ENCODE measurements at regions not wholly inside any gene's neighbourhood (a gene's known extent, or its start where the extent isn't known, plus 50 kb on each side); places are given as distances from the start of the nearest gene placed in this dataset.

- DNase-seq (ENCODE audit: low read depth) = no peak
These were observed 452.7 kb upstream of the TMPO start for GRCh38 chr12:98062464-98063245.

GRCh38 chr12:98064501-98064900 is 450.9 kb upstream of the TMPO start:
- no peak for DNase-seq (ENCODE audit: low read depth)

GRCh38 chr12:98067795-98068194 is 447.6 kb upstream of the TMPO start:
- no peak for DNase-seq (ENCODE audit: low read depth)

- DNase-seq (ENCODE audit: low read depth) = no peak
These were observed 441.8 kb upstream of the TMPO start for GRCh38 chr12:98073610-98074009.

- DNase-seq (ENCODE audit: low read depth) = no peak
These were observed 441.1 kb upstream of the TMPO start for GRCh38 chr12:98074286-98074685.

- no peak for DNase-seq (ENCODE audit: low read depth)
These were observed 431.0 kb upstream of the TMPO start for GRCh38 chr12:98084391-98084790.

- no peak for DNase-seq (ENCODE audit: low read depth)
These were observed 430.2 kb upstream of the TMPO start for GRCh38 chr12:98085046-98085755.

- DNase-seq (ENCODE audit: low read depth) = no peak
These were observed 424.7 kb upstream of the TMPO start for GRCh38 chr12:98090731-98091130.

GRCh38 chr12:98096436-98096835 is 419.0 kb upstream of the TMPO start:
- DNase-seq (ENCODE audit: low read depth) = no peak

- no peak for DNase-seq (ENCODE audit: low read depth)
These were observed 409.2 kb upstream of the TMPO start for GRCh38 chr12:98106031-98106683.

- DNase-seq (ENCODE audit: low read depth) = no peak
These were observed 406.1 kb upstream of the TMPO start for GRCh38 chr12:98109266-98109665.

GRCh38 chr12:98110536-98110935 is 404.9 kb upstream of the TMPO start:
- no peak for DNase-seq (ENCODE audit: low read depth)

- DNase-seq (ENCODE audit: low read depth) = no peak
These were observed 401.8 kb upstream of the TMPO start for GRCh38 chr12:98113548-98113947.

- no peak for DNase-seq (ENCODE audit: low read depth)
These were observed 393.4 kb upstream of the TMPO start for GRCh38 chr12:98121963-98122362.

- no peak for DNase-seq (ENCODE audit: low read depth)
These were observed 392.3 kb upstream of the TMPO start for GRCh38 chr12:98123021-98123461.

- DNase-seq (ENCODE audit: low read depth) = no peak
These were observed 388.6 kb upstream of the TMPO start for GRCh38 chr12:98126637-98127335.

GRCh38 chr12:98127336-98127679 is 388.1 kb upstream of the TMPO start:
- no peak for DNase-seq (ENCODE audit: low read depth)

- DNase-seq (ENCODE audit: low read depth) = no peak
These were observed 387.5 kb upstream of the TMPO start for GRCh38 chr12:98127854-98128253.

GRCh38 chr12:98136544-98136943 is 378.8 kb upstream of the TMPO start:
- DNase-seq (ENCODE audit: low read depth) = no peak

- no peak for DNase-seq (ENCODE audit: low read depth)
These were observed 378.1 kb upstream of the TMPO start for GRCh38 chr12:98137278-98137677.

- DNase-seq (ENCODE audit: low read depth) = no peak
These were observed 370.4 kb upstream of the TMPO start for GRCh38 chr12:98144953-98145352.

- DNase-seq (ENCODE audit: low read depth) = no peak
These were observed 369.3 kb upstream of the TMPO start for GRCh38 chr12:98146043-98146442.

- DNase-seq (ENCODE audit: low read depth) = no peak
These were observed 368.9 kb upstream of the TMPO start for GRCh38 chr12:98146487-98146886.
